Naive thymus-derived CD8-positive, alpha-beta T cell (primary cell): ENCODE measurements at regions not wholly inside any gene's neighbourhood (a gene's known extent, or its start where the extent isn't known, plus 50 kb on each side); places are given as distances from the start of the nearest gene placed in this dataset.
"Not testable (repeated sequence)": the region's sequence is repeated elsewhere in the genome, so short reads cannot be mapped to it uniquely, and the experiment has no call there.

Experiments
- ATAC-seq, 2 donors: fragments of 150-1000 bp; cut with Tn5 transposase in 1 of 2; sonication (Bioruptor Pico), chemical (Tn5 transposase) in 1 of 2; 1 replicate in 1 of 2; 2 replicates in 1 of 2; pipeline ENCODE4 v1.10.0; 2021; ENCODE audit warnings: mild to moderate bottlenecking in 2 of 2, moderate library complexity in 2 of 2
- POLR2A ChIA-PET: fragments of 350-600 bp; sonication (Branson Sonifier 250); formaldehyde crosslinking; loops from one replicate; lab custom pipeline; 2021; ENCODE audit warnings: antibody characterized with exemption; lab: Charles Lee
- DNase-seq, 10 donors: peaks; one replicate each; pipeline versions ENCODE4 v3.0.0 to v3.0.0-alpha.2; 2020 to 2022
- H3K27ac Mint-ChIP-seq, 10 donors: one replicate each; pipeline ENCODE4 v1.8.0; 2020 to 2022; ENCODE audit warnings: mild to moderate bottlenecking in 10 of 10, mixed read lengths in 10 of 10, moderate library complexity in 4 of 10, inconsistent platforms in 1 of 10
- H3K27me3 Mint-ChIP-seq, 5 donors: one replicate each; pipeline ENCODE4 v1.8.0; 2021 to 2022; ENCODE audit warnings: mixed read lengths in 5 of 5
- H3K36me3 Mint-ChIP-seq, 3 donors: one replicate each; pipeline ENCODE4 v1.8.0; 2020 to 2022; ENCODE audit warnings: mixed read lengths in 3 of 3, mild to moderate bottlenecking in 2 of 3, inconsistent platforms in 1 of 3
- H3K4me1 Mint-ChIP-seq, 4 donors: one replicate each; pipeline ENCODE4 v1.8.0; 2021 to 2022; ENCODE audit warnings: mixed read lengths in 4 of 4
- H3K4me3 Mint-ChIP-seq, 10 donors: one replicate each; pipeline ENCODE4 v1.8.0; 2020 to 2022; ENCODE audit warnings: mild to moderate bottlenecking in 10 of 10, mixed read lengths in 10 of 10, moderate library complexity in 6 of 10, inconsistent platforms in 1 of 10
- H3K9me3 Mint-ChIP-seq, 9 donors: one replicate each; pipeline ENCODE4 v1.8.0; 2020 to 2022; ENCODE audit warnings: mixed read lengths in 9 of 9, mild to moderate bottlenecking in 3 of 9, inconsistent platforms in 1 of 9, moderate library complexity in 1 of 9

DNA sequence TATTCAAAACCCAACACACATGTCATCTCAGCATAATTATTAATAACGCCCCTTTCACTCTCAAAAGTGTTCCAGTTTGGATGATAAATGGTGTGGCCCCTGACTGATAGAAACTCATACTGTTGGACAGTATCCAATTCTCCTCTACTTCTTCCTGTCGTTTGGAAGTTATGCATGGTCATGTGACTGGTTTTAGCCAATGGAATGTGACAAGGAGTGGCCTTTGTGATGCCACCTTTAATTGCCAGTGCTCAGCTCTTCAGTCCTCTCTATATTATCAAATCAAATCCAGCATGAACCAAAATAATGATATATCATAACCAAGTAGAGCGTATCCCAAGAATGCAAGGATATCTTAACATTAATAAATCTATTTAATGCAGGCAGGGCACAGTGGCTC, 117.8 kb upstream of the SPIN1 start:
- POLR2A ChIA-PET, result no interaction called here
- ATAC-seq (no peak), DNase-seq (no peak)
- H3K4me1 Mint-ChIP-seq, result no peaks in the 10 kb centered on the region
- no peaks in the 10 kb centered on the region for H3K27me3 Mint-ChIP-seq
- H3K36me3 Mint-ChIP-seq, result peaks cover 0 to 1% (median 0%) of the 10 kb centered on the region in 3 donors
- peaks cover 0 to 12% (median 3%) of the 10 kb centered on the region in 9 donors for H3K9me3 Mint-ChIP-seq
- no peak overlapping the region for H3K27ac Mint-ChIP-seq
- H3K4me3 Mint-ChIP-seq, result no peak overlapping the region

GRCh38 chr9:88268886-88269285, 119.4 kb upstream of the SPIN1 start:
- POLR2A ChIA-PET, result no interaction called here
- Mint-ChIP-seq H3K4me1 (no peaks in the 10 kb centered on the region), H3K9me3 (peaks cover 0 to 12% (median 3%) of the 10 kb centered on the region in 9 donors), H3K27me3 (no peaks in the 10 kb centered on the region), H3K4me3 (no peak overlapping the region), H3K36me3 (peaks cover 0 to 1% (median 0%) of the 10 kb centered on the region in 3 donors), H3K27ac (no peak overlapping the region)
- DNase-seq (no peak), ATAC-seq (no peak)

DNA sequence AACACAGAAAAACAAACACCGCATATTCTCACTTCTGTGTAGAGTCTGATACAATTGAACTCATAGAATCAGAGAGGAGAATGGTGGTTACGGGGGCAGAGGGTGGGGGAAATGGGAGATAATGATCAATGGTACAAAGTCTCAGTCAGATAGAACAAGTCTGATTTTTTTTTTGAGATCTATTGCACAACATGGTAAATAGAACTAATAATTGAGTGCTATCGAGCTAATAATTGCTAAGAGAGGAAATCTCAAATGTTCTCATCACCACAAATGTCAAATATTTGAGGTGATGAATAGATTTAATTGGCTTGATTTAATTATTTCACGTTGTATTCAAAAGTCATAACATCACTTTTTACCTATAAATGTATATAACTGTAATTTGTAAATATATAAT, 121.0 kb upstream of the SPIN1 start:
- DNase-seq, result no peak
- no peak overlapping the region for H3K27ac Mint-ChIP-seq
- peaks cover 0 to 12% (median 3%) of the 10 kb centered on the region in 9 donors for H3K9me3 Mint-ChIP-seq
- H3K27me3 Mint-ChIP-seq, result no peaks in the 10 kb centered on the region
- H3K36me3 Mint-ChIP-seq, result peaks cover 0 to 1% (median 0%) of the 10 kb centered on the region in 3 donors
- H3K4me1 Mint-ChIP-seq, result peaks cover 0 to 7% (median 3%) of the 10 kb centered on the region in 4 donors
- POLR2A ChIA-PET, result no interaction called here
- no peak overlapping the region for H3K4me3 Mint-ChIP-seq
- no peak for ATAC-seq

DNA sequence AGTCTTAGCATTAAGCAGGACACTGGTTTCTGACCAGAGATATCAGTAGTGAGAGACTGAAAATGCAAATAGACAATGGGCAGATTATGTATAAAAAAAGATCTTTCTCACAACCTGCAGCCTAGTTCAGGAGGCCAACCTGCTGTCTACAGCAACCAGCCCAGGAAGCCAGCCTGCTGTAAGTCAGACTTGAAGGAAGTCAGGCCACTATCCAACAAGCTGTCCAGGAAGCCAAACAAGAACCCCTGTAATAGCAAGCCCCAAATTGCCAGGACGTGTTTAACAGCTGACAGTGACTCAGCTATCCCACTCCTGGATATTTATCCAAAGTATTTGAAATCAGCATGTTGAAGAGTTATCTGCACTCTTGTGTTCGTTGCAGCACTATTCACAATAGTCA, 121.8 kb upstream of the SPIN1 start:
- Mint-ChIP-seq H3K36me3 (peaks cover 0 to 1% (median 0%) of the 10 kb centered on the region in 3 donors), H3K27ac (peak overlapping the region in 2 of 10 donors; percentile 44 to 71), H3K9me3 (peaks cover 0 to 12% (median 3%) of the 10 kb centered on the region in 9 donors), H3K4me1 (peaks cover 0 to 8% (median 3%) of the 10 kb centered on the region in 4 donors), H3K4me3 (no peak overlapping the region), H3K27me3 (no peaks in the 10 kb centered on the region)
- ATAC-seq (no peak), DNase-seq (no peak)
- POLR2A ChIA-PET, result no interaction called here

- ATAC-seq, result no peak
- Mint-ChIP-seq H3K27ac (no peak overlapping the region), H3K27me3 (peaks cover 0 to 2% (median 0%) of the 10 kb centered on the region in 5 donors), H3K4me3 (no peak overlapping the region), H3K36me3 (peaks cover 0 to under 1% (median 0%) of the 10 kb centered on the region in 3 donors), H3K4me1 (peaks cover 0 to 8% (median 3%) of the 10 kb centered on the region in 4 donors), H3K9me3 (peaks cover 0 to 6% (median 2%) of the 10 kb centered on the region in 9 donors)
- POLR2A ChIA-PET, result no interaction called here
- no peak for DNase-seq
These were observed 120.7 kb upstream of the SPATA31C2 start for GRCh38 chr9:88259001-88259400.

- DNase-seq (no peak), ATAC-seq (no peak)
- Mint-ChIP-seq H3K9me3 (peaks cover 0 to 10% (median 4%) of the 10 kb centered on the region in 9 donors), H3K4me1 (peaks cover 0 to 8% (median 3%) of the 10 kb centered on the region in 4 donors), H3K36me3 (peaks cover 0 to 2% (median 2%) of the 10 kb centered on the region in 3 donors), H3K4me3 (no peak overlapping the region), H3K27me3 (peaks cover 0 to 2% (median 0%) of the 10 kb centered on the region in 5 donors), H3K27ac (no peak overlapping the region)
- POLR2A ChIA-PET, result no interaction called here
These were observed 120.3 kb upstream of the SPATA31C2 start for GRCh38 chr9:88258601-88259000.

GRCh38 chr9:88258024-88258423, 119.7 kb upstream of the SPATA31C2 start:
- Mint-ChIP-seq H3K4me1 (peaks cover 0 to 8% (median 3%) of the 10 kb centered on the region in 4 donors), H3K36me3 (peaks cover 2 to 7% (median 3%) of the 10 kb centered on the region in 3 donors), H3K4me3 (no peak overlapping the region), H3K27me3 (peaks cover 0 to 2% (median 0%) of the 10 kb centered on the region in 5 donors), H3K9me3 (peaks cover 0 to 15% (median 7%) of the 10 kb centered on the region in 9 donors), H3K27ac (no peak overlapping the region)
- POLR2A ChIA-PET, result no interaction called here
- no peak for ATAC-seq
- DNase-seq, result no peak

- H3K4me3 Mint-ChIP-seq, result no peak overlapping the region
- POLR2A ChIA-PET, result no interaction called here
- no peaks in the 10 kb centered on the region for H3K4me1 Mint-ChIP-seq
- ATAC-seq (no peak), DNase-seq (no peak)
- peaks cover 0 to 2% (median 0%) of the 10 kb centered on the region in 5 donors for H3K27me3 Mint-ChIP-seq
- H3K36me3 Mint-ChIP-seq, result peaks cover 2 to 12% (median 12%) of the 10 kb centered on the region in 3 donors
- H3K27ac Mint-ChIP-seq, result no peak overlapping the region
- H3K9me3 Mint-ChIP-seq, result peaks cover 0 to 33% (median 18%) of the 10 kb centered on the region in 9 donors
These were observed 117.9 kb upstream of the SPATA31C2 start for GRCh38 chr9:88256216-88256615.

DNA sequence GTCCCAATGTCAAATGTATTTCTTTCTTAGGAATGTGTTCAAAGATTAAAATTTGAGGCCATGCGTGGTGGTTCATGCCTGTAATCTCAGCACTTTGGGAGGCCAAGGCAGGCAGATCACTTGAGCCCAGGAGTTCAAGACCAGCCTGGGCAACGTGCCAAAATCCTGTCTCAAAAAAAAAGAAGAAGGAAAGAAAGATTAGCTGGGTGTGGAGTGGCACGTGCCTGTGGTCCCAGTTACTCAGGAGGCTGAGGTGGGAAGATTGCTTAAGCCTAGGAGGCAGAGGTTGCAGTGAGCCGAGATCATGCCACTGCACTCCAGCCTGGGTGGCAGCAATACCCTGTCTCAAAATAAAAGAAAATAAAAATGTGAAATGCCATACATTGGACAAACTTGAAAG, 117.5 kb upstream of the SPATA31C2 start:
- ATAC-seq, H3K4me1 Mint-ChIP-seq, POLR2A ChIA-PET, DNase-seq, H3K27ac Mint-ChIP-seq, H3K4me3 Mint-ChIP-seq, H3K27me3 Mint-ChIP-seq: not testable (repeated sequence)
- H3K36me3 Mint-ChIP-seq, result peaks cover 2 to 16% (median 12%) of the 10 kb centered on the region in 3 donors
- H3K9me3 Mint-ChIP-seq, result peaks cover 0 to 37% (median 22%) of the 10 kb centered on the region in 9 donors

DNA sequence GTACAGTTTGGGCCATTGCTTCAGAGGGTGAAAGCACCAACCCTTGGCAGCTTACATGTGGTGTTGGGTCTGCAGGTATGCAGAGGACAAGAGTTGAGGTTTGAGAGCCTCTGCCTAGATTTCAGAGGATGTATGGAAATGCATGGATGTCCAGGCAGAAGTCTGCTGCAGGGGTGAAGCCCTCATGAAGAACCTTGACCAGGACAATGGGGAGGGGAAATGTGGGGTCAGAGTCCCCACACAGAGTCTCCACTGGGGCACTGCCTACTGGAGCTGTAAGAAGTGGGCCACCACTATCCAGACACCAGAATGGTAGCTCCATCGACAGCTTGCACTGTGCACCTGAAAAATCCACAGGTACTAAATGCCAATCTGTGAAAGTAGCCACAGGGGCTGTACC, 113.6 kb upstream of the SPATA31C2 start:
- H3K27ac Mint-ChIP-seq, result no peak overlapping the region
- peaks cover under 1 to 11% (median 4%) of the 10 kb centered on the region in 5 donors for H3K27me3 Mint-ChIP-seq
- H3K4me3 Mint-ChIP-seq, result no peak overlapping the region
- no peaks in the 10 kb centered on the region for H3K4me1 Mint-ChIP-seq
- peaks cover 0 to 52% (median 35%) of the 10 kb centered on the region in 9 donors for H3K9me3 Mint-ChIP-seq
- H3K36me3 Mint-ChIP-seq, result peaks cover 2 to 27% (median 12%) of the 10 kb centered on the region in 3 donors
- ATAC-seq (no peak), DNase-seq (no peak)
- POLR2A ChIA-PET, result no interaction called here

GRCh38 chr9:88243736-88244135, 105.5 kb upstream of the SPATA31C2 start:
- no peaks in the 10 kb centered on the region for H3K36me3 Mint-ChIP-seq
- no peak for ATAC-seq

GRCh38 chr9:88242879-88243278, 104.6 kb upstream of the SPATA31C2 start:
- Mint-ChIP-seq H3K4me3 (no peak overlapping the region), H3K9me3 (no peaks in the 10 kb centered on the region), H3K4me1 (peaks cover 2 to 17% (median 8%) of the 10 kb centered on the region in 4 donors), H3K36me3 (no peaks in the 10 kb centered on the region), H3K27me3 (peaks cover 6 to 19% (median 11%) of the 10 kb centered on the region in 5 donors), H3K27ac (no peak overlapping the region)
- POLR2A ChIA-PET, result no interaction called here
- no peak for ATAC-seq
- DNase-seq, result no peak

More at GRCh38 chr9:88243736-88244135, 105.5 kb upstream of the SPATA31C2 start:
- H3K4me1 Mint-ChIP-seq, result peaks cover 0 to 8% (median 2%) of the 10 kb centered on the region in 4 donors
- peaks cover 0 to 2% (median 0%) of the 10 kb centered on the region in 9 donors for H3K9me3 Mint-ChIP-seq
- no peak overlapping the region for H3K4me3 Mint-ChIP-seq
- no peak for DNase-seq
- H3K27ac Mint-ChIP-seq, result no peak overlapping the region
- peaks cover 4 to 22% (median 17%) of the 10 kb centered on the region in 5 donors for H3K27me3 Mint-ChIP-seq
- POLR2A ChIA-PET, result no interaction called here

DNA sequence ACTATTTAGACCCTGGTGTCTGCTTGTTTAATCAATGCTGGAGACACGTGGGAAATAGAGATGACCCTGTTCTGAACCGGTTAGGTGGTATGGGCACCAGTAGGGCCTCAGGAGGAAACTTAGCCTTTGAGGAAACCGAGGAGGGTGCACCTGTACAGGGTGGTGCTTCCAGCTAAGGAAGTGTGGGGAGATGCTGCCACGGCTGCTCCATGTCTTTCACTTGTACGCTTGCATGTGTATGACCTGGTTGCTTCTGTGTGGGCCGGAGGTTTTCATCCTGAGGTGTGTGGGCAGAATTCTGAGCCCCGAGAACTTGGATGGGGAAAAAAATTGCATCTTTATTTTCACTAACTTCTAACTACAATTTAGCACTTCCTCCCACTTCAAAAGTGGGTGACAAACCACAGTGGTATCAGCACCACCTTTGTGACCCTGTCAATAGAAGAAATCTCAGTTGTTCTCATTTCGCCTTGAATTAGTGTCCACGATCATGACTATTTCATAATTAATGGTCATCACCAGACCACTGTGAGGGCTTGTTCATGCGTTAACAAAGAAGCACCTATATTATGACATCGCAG, 99.8 kb upstream of the SPATA31C2 start:
- peak overlapping the region in 2 of 10 donors; percentile 43 to 71 for H3K27ac Mint-ChIP-seq
- peak overlapping the region in 7 of 10 donors; percentile 5 to 64 (median 28) for H3K4me3 Mint-ChIP-seq
- H3K27me3 Mint-ChIP-seq, result peaks cover 7 to 26% (median 9%) of the 10 kb centered on the region in 5 donors
- POLR2A ChIA-PET, result no interaction called here
- DNase-seq (peak in 2 of 10 donors; percentile 3 to 4), ATAC-seq (peak in 1 of 2 donors; percentile 38)
- H3K4me1 Mint-ChIP-seq, result peaks cover 10 to 22% (median 12%) of the 10 kb centered on the region in 4 donors
- no peaks in the 10 kb centered on the region for H3K36me3 Mint-ChIP-seq
- H3K9me3 Mint-ChIP-seq, result no peaks in the 10 kb centered on the region
